Keratinocyte (primary cell): ENCODE measurements at regions not wholly inside any gene's neighbourhood (a gene's known extent, or its start where the extent isn't known, plus 50 kb on each side); places are given as distances from the start of the nearest gene placed in this dataset.

Experiments
- DNase-seq: peaks from one replicate; pipeline ENCODE4 v3.0.0-alpha.2; 2011; ENCODE audit warnings: low read depth, missing footprints, low spot score
- FAIRE-seq: peaks from 2 replicates; lab custom pipeline; 2011; peaks lifted over from hg19 to GRCh38; lab: Jason Lieb, UNC
- H2AFZ ChIP-seq: 2 replicates; pipeline ENCODE4 v1.6.0; 2012; ENCODE audit warnings: low read length, control low read depth, inconsistent platforms; ENCODE audit not compliant: control insufficient read depth
- H3K27ac ChIP-seq: 2 replicates; pipeline ENCODE4 v1.5.1; 2011; ENCODE audit warnings: low read length; ENCODE audit not compliant: control insufficient read depth, insufficient read depth
- H3K27me3 ChIP-seq: 3 replicates; pipeline ENCODE4 v1.6.0; 2011; ENCODE audit warnings: low read length; ENCODE audit not compliant: control insufficient read depth, insufficient read depth; ENCODE audit errors: extremely low read depth
- H3K36me3 ChIP-seq, 2 experiments: 2 replicates in 1 of 2; 3 replicates in 1 of 2; pipeline ENCODE4 v1.5.1; 2011; ENCODE audit warnings: low read length in 2 of 2, mild to moderate bottlenecking in 1 of 2; ENCODE audit not compliant: control insufficient read depth in 2 of 2, insufficient read depth in 2 of 2; ENCODE audit errors: extremely low read depth in 1 of 2
- H3K4me1 ChIP-seq: 3 replicates; pipeline ENCODE4 v1.5.1; 2011; ENCODE audit warnings: low read length; ENCODE audit not compliant: control insufficient read depth, insufficient read depth; ENCODE audit errors: extremely low read depth
- H3K4me2 ChIP-seq: 3 replicates; pipeline ENCODE4 v1.6.0; 2011; ENCODE audit warnings: low read depth, low read length; ENCODE audit not compliant: control insufficient read depth, insufficient read depth; ENCODE audit errors: extremely low read depth
- H3K4me3 ChIP-seq, 3 experiments: fragments of 200-600 bp in 1 of 3; sonication (generic) in 1 of 3; 2 replicates in 2 of 3; 3 replicates in 1 of 3; pipeline ENCODE4 v1.5.1; 2011 to 2016; ENCODE audit warnings: low read length in 3 of 3, mild to moderate bottlenecking in 3 of 3, control low read depth in 2 of 3, inconsistent platforms in 1 of 3, low read depth in 1 of 3, mixed read lengths in 1 of 3, mixed run types in 1 of 3, moderate library complexity in 1 of 3; ENCODE audit not compliant: control insufficient read depth in 2 of 3, insufficient read depth in 2 of 3; ENCODE audit errors: extremely low read depth in 1 of 3
- H3K79me2 ChIP-seq: 2 replicates; pipeline ENCODE4 v1.6.0; 2012; ENCODE audit warnings: low read length; ENCODE audit not compliant: control insufficient read depth, insufficient read depth
- H3K9ac ChIP-seq: 3 replicates; pipeline ENCODE4 v1.6.0; 2011; ENCODE audit warnings: low read length; ENCODE audit not compliant: control insufficient read depth, insufficient read depth; ENCODE audit errors: extremely low read depth
- H3K9me1 ChIP-seq: 3 replicates; pipeline ENCODE4 v1.6.0; 2011; ENCODE audit warnings: low read length; ENCODE audit not compliant: control insufficient read depth, insufficient read depth; ENCODE audit errors: extremely low read depth
- H3K9me3 ChIP-seq: 2 replicates; pipeline ENCODE4 v1.5.1; 2012; ENCODE audit warnings: low read depth, low read length; ENCODE audit not compliant: control insufficient read depth
- H4K20me1 ChIP-seq: 3 replicates; pipeline ENCODE4 v1.6.0; 2011; ENCODE audit warnings: low read length; ENCODE audit not compliant: control insufficient read depth, insufficient read depth; ENCODE audit errors: extremely low read depth
- CTCF ChIP-seq, 3 experiments: IDR thresholded peaks in 1 of 3; conservative IDR thresholded peaks in 1 of 3; optimal IDR thresholded peaks in 1 of 3; 2 replicates in 2 of 3; 3 replicates in 1 of 3; pipeline versions ENCODE3 to v1.5.1; 2011; ENCODE audit warnings: low read length in 3 of 3, mild to moderate bottlenecking in 3 of 3, moderate library complexity in 2 of 3, control low read depth in 1 of 3, inconsistent platforms in 1 of 3; ENCODE audit not compliant: insufficient read depth in 2 of 3; ENCODE audit errors: extremely low read depth in 1 of 3
- EZH2 ChIP-seq: IDR thresholded peaks from one replicate; pipeline ENCODE4 v1.6.1; 2012; ENCODE audit warnings: inconsistent platforms, mild to moderate bottlenecking, low read length, moderate library complexity
- dilution Hi-C: fragments of 300-500 bp; cut with MboI; formaldehyde crosslinking; loops from one replicate; pipeline ENCODE4 v1.7.0; 2020; ENCODE audit warnings: low sequenced_read_pairs; ENCODE audit not compliant: extremely low pct_ligation_motif_present

GRCh38 chr1:36628804-36629203 is 146.1 kb upstream of the CSF3R start:
- Histone ChIP-seq H2AFZ (no peak overlapping the region), H3K27me3 (peaks cover 12% of the 10 kb centered on the region), H3K9me3 (no peaks in the 10 kb centered on the region), H3K4me3 (no peak overlapping the region), H3K36me3 (no peaks in the 10 kb centered on the region), H3K27ac (no peak overlapping the region), H3K4me1 (no peaks in the 10 kb centered on the region), H3K79me2 (no peaks in the 10 kb centered on the region), H3K9me1 (no peaks in the 10 kb centered on the region), H4K20me1 (no peaks in the 10 kb centered on the region), H3K9ac (no peak overlapping the region), H3K4me2 (no peak overlapping the region)
- TF ChIP-seq CTCF (optimal IDR thresholded peaks at IDR 0.05 in 1 of 3, IDR thresholded peaks at IDR 0.05 in 1 of 3, conservative IDR thresholded peaks at IDR 0.05 in 1 of 3; ENCODE audit: extremely low read depth in 1 of 3, insufficient read depth in 2 of 3, low read length in 3 of 3), result no peak
- TF ChIP-seq EZH2, result no peak
- no peak for FAIRE-seq
- dilution Hi-C loops, result no loop called here
- no peak for DNase-seq

GRCh38 chr1:36626435-36626834 is 143.7 kb upstream of the CSF3R start:
- TF ChIP-seq EZH2, result no peak
- TF ChIP-seq CTCF (optimal IDR thresholded peaks at IDR 0.05 in 1 of 3, IDR thresholded peaks at IDR 0.05 in 1 of 3, conservative IDR thresholded peaks at IDR 0.05 in 1 of 3; ENCODE audit: extremely low read depth in 1 of 3, insufficient read depth in 2 of 3, low read length in 3 of 3), result no peak
- Histone ChIP-seq H3K9me3 (no peaks in the 10 kb centered on the region), H3K27me3 (peaks cover 12% of the 10 kb centered on the region), H4K20me1 (no peaks in the 10 kb centered on the region), H3K36me3 (no peaks in the 10 kb centered on the region), H3K4me3 (no peak overlapping the region), H3K27ac (no peak overlapping the region), H3K4me2 (no peak overlapping the region), H3K9ac (no peak overlapping the region), H2AFZ (no peak overlapping the region), H3K79me2 (no peaks in the 10 kb centered on the region), H3K9me1 (no peaks in the 10 kb centered on the region), H3K4me1 (no peaks in the 10 kb centered on the region)
- no peak for FAIRE-seq
- no peak for DNase-seq
- dilution Hi-C loops, result no loop called here
